Transverse colon (tissue), 4 donors: ENCODE measurements at regions not wholly inside any gene's neighbourhood (a gene's known extent, or its start where the extent isn't known, plus 50 kb on each side); places are given as distances from the start of the nearest gene placed in this dataset.

Experiments used
- CTCF ChIP-seq, 5 experiments: fragments of 200-600 bp in 3 of 5; fragments of 450-650 bp in 2 of 5; sonication (generic) in 3 of 5; IDR thresholded peaks; 1 replicate in 2 of 5; 2 replicates in 3 of 5; pipeline ENCODE4 v1.5.1; 2016 to 2017; ENCODE audit warnings: antibody characterized with exemption in 5 of 5, inconsistent platforms in 3 of 5, mild to moderate bottlenecking in 2 of 5, moderate library complexity in 1 of 5
- POLR2A ChIP-seq: fragments of 450-650 bp; IDR thresholded peaks from one replicate; pipeline ENCODE4 v1.6.1; 2016; ENCODE audit warnings: antibody characterized with exemption, mild to moderate bottlenecking, moderate library complexity
- POLR2AphosphoS5 ChIP-seq, 3 donors: sonication (generic); formaldehyde crosslinking; IDR thresholded peaks; one replicate each; pipeline ENCODE4 v1.6.1; 2016; ENCODE audit warnings: antibody characterized with exemption in 3 of 3

GRCh38 chr6:81849248-81849647, 96.8 kb upstream of the TENT5A start:
- TF ChIP-seq POLR2AphosphoS5 (IDR thresholded peaks at IDR 0.05) (no peak), CTCF (IDR thresholded peaks at IDR 0.05) (no peak), POLR2A (no peak)
